HL-60 (cell line): ENCODE measurements at regions not wholly inside any gene's neighbourhood (a gene's known extent, or its start where the extent isn't known, plus 50 kb on each side); places are given as distances from the start of the nearest gene placed in this dataset.
A peak's percentile ranks its signal among the peaks of the same experiment; 100 is the strongest.
"Not testable (repeated sequence)": the region's sequence is repeated elsewhere in the genome, so short reads cannot be mapped to it uniquely, and the experiment has no call there.

Source experiments
- DNase-seq, 2 experiments: peaks; one replicate each; pipeline ENCODE4 v3.0.0-alpha.2; 2010 to 2020; ENCODE audit warnings: low read depth in 1 of 2, low spot score in 1 of 2
- H3K27ac ChIP-seq: fragments of 250-450 bp; sonication (Bioruptor Pico); replicated peaks from 2 replicates; pipeline ENCODE4 v1.5.1; 2020; ENCODE audit warnings: mild to moderate bottlenecking, moderate library complexity
- H3K27me3 ChIP-seq: fragments of 250-450 bp; sonication (Bioruptor Pico); 2 replicates; pipeline ENCODE4 v1.5.1; 2021; ENCODE audit warnings: mild to moderate bottlenecking, moderate library complexity; ENCODE audit not compliant: insufficient read depth, poor library complexity, severe bottlenecking
- H3K4me3 ChIP-seq: replicated peaks from 2 replicates; pipeline ENCODE4 v1.5.1; 2011; ENCODE audit warnings: mild to moderate bottlenecking, control low read depth, low read length; ENCODE audit not compliant: insufficient read depth
- GABPA ChIP-seq: IDR thresholded peaks from 2 replicates; pipeline ENCODE4 v1.6.1; 2012; ENCODE audit warnings: low read depth
- POLR2AphosphoS5 ChIP-seq: IDR thresholded peaks from 2 replicates; pipeline ENCODE4 v1.6.1; 2012; ENCODE audit warnings: low read depth
- SPI1 ChIP-seq: IDR thresholded peaks from 2 replicates; pipeline ENCODE4 v1.6.1; 2012; ENCODE audit warnings: low read depth, mild to moderate bottlenecking, borderline replicate concordance
- TF ChIP-seq, protein P1 (sequence below): IDR thresholded peaks from one replicate; pipeline ENCODE4 v1.5.1; 2011; ENCODE audit warnings: low read length, control low read depth, inconsistent platforms; ENCODE audit not compliant: insufficient read depth
- TF ChIP-seq, protein P2 (sequence below): IDR thresholded peaks from 2 replicates; pipeline ENCODE4 v1.6.1; 2012; ENCODE audit warnings: low read depth; ENCODE audit not compliant: insufficient replicate concordance

DNA sequence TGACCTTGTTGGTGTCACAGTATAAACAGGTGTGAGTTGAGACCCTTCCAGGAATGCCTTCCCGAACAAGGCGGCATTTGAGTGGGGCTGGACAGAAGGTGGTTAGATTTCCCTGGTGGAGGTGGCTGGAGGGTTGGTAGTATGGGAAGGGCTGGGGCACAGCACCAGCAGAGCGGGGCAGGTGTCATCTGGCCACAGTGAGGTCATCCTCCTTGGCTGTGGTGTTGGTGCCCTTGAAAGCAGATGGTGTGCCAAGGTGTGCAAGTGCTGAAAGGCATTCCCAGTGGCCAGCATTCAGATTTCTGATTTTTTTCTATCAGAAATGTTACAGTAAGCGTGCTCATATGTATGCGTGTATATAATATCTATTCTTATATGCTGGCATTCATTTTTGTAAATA lies 126.6 kb downstream of the LAT start:
- Histone ChIP-seq H3K27ac (no peak overlapping the region), H3K27me3 (no peaks in the 10 kb centered on the region), H3K4me3 (no peak overlapping the region)
- no peak for TF ChIP-seq SPI1
- TF ChIP-seq, protein P1, sequence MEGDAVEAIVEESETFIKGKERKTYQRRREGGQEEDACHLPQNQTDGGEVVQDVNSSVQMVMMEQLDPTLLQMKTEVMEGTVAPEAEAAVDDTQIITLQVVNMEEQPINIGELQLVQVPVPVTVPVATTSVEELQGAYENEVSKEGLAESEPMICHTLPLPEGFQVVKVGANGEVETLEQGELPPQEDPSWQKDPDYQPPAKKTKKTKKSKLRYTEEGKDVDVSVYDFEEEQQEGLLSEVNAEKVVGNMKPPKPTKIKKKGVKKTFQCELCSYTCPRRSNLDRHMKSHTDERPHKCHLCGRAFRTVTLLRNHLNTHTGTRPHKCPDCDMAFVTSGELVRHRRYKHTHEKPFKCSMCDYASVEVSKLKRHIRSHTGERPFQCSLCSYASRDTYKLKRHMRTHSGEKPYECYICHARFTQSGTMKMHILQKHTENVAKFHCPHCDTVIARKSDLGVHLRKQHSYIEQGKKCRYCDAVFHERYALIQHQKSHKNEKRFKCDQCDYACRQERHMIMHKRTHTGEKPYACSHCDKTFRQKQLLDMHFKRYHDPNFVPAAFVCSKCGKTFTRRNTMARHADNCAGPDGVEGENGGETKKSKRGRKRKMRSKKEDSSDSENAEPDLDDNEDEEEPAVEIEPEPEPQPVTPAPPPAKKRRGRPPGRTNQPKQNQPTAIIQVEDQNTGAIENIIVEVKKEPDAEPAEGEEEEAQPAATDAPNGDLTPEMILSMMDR: no peak
- no peak for TF ChIP-seq GABPA
- no peak for TF ChIP-seq POLR2AphosphoS5
- TF ChIP-seq, protein P2, sequence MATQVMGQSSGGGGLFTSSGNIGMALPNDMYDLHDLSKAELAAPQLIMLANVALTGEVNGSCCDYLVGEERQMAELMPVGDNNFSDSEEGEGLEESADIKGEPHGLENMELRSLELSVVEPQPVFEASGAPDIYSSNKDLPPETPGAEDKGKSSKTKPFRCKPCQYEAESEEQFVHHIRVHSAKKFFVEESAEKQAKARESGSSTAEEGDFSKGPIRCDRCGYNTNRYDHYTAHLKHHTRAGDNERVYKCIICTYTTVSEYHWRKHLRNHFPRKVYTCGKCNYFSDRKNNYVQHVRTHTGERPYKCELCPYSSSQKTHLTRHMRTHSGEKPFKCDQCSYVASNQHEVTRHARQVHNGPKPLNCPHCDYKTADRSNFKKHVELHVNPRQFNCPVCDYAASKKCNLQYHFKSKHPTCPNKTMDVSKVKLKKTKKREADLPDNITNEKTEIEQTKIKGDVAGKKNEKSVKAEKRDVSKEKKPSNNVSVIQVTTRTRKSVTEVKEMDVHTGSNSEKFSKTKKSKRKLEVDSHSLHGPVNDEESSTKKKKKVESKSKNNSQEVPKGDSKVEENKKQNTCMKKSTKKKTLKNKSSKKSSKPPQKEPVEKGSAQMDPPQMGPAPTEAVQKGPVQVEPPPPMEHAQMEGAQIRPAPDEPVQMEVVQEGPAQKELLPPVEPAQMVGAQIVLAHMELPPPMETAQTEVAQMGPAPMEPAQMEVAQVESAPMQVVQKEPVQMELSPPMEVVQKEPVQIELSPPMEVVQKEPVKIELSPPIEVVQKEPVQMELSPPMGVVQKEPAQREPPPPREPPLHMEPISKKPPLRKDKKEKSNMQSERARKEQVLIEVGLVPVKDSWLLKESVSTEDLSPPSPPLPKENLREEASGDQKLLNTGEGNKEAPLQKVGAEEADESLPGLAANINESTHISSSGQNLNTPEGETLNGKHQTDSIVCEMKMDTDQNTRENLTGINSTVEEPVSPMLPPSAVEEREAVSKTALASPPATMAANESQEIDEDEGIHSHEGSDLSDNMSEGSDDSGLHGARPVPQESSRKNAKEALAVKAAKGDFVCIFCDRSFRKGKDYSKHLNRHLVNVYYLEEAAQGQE: no peak
- no peak for DNase-seq

DNA sequence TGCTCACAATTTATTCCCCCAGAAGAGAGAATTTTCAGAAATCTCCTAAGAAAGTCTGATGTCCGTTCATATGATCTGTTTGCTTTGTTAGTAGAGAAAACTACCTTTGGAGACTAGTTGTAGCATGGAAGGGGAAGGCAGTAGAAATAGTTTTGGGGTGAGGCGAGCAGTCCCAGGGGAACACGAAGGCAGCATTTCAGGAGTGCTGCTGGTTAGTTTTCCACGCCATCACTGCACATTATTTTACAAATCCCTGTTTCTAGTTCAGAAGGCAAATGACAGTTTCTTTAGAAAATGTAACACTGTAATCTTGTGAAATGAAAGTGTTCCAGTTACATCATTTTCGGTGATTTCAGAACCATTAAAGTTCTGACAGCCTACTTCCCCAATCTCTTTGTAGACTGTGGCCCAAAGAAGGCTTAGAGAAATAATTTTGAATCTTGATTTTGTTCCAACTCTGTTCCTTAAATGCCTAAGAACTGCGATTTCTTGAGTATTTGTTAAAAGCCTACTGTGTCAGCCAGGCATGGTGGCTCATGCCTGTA lies 123.8 kb downstream of the LAT start:
- not testable (repeated sequence) for DNase-seq, H3K27ac ChIP-seq, H3K4me3 ChIP-seq, H3K27me3 ChIP-seq

DNA sequence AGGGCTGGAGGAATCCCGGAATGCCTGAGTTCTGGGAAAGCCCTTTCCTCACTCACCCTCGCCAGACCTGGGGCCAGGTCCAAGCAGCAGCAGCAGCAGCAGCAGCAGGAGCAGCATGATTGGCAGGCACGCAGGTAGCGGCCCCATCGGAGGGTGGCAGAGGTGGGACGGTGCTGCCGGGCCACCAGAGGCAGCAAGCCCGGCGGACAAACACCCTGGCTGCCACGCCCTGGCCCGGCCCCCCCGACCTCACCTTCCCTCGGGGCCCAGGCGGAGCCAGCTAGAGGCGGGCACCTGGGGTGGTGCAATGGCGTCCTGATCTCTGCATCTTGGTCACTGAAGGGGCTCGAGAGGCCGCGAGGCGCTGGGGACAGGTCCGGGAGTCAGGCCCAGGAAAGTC lies 122.4 kb downstream of the LAT start:
- H3K27ac ChIP-seq: no peak overlapping the region
- H3K27me3 ChIP-seq: no peaks in the 10 kb centered on the region
- DNase-seq: no peak
- H3K4me3 ChIP-seq: no peak overlapping the region
- TF ChIP-seq POLR2AphosphoS5: no peak
- TF ChIP-seq, protein P2: no peak
- TF ChIP-seq, protein P1: no peak
- TF ChIP-seq SPI1: no peak
- no peak for TF ChIP-seq GABPA

DNA sequence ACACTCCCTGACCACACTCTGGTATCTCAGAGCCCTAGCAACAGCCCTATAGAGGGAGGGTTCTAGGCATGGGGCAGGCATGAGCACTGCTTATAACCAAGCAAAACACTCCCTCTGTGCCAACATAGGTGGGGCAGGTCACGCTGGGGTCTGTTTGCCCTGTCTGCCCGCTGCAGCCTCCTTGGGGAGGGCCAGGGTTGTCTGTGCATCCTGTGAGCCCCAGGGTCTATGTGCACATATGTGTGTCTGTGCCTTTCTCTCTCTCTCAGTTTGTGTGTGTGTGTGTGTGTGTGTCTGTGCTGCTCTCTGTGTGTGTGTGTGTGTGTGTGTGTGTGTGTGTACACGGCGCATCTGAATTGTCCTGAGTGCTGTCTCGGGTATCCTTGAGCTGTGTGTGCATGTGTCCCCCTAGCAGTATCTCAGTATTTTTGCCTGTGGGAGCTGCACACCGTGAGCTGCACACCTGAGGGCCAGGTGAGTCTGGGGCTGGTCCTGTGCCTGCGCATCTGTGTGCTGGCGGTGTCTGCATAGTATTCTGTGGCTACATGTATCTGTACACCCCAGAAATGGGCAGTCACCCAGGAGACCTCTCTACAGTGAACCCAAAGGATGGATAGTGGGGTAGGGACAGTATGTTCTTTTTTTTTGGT lies 121.5 kb downstream of the LAT start:
- not testable (repeated sequence) for H3K4me3 ChIP-seq, H3K27me3 ChIP-seq, DNase-seq, H3K27ac ChIP-seq

DNA sequence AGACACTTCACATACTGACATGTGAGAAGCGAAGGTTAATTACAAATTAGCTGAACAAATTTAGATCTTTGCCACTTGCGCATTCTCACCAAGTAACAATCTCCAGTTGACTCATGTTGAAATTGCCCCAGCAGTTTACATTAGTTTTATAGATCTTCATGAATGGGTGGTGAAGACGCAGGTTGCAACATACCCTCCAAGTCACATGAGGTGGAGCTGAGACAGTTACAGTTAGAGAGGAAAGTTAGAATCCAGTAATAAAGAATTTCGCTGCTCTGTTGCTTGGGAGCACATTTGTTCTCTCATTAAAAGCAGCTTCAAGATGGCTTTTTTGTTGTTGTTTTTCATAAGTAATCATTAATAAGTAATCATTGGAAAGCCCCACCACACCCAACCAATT lies 119.7 kb downstream of the LAT start:
- peak overlapping the region; percentile 46; the same call in 1 of the 2 replicates for H3K27ac ChIP-seq
- not testable (repeated sequence) for H3K27me3 ChIP-seq, H3K4me3 ChIP-seq
- peak in 1 of 2 experiments; percentile 68 for DNase-seq

DNA sequence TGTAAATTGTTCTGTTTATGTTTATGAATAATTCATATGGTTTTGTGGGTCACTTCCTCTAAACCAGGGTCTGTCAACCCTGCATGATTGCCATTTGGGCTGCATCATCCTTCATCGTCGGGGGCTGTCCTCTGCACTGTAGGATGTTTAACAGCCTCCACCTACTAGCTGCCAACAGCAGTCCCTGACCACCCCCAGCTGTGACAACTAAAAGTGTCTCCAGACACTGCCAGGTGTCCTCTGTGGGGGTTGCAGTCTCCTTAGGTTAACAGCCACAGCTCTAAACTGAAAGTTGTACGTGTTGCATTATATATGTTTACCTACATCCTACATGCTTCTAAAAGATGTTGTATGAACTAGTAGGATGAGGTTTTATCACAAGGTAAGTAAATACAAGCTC lies 113.1 kb downstream of the LAT start:
- H3K4me3 ChIP-seq, H3K27me3 ChIP-seq, H3K27ac ChIP-seq, DNase-seq: not testable (repeated sequence)

DNA sequence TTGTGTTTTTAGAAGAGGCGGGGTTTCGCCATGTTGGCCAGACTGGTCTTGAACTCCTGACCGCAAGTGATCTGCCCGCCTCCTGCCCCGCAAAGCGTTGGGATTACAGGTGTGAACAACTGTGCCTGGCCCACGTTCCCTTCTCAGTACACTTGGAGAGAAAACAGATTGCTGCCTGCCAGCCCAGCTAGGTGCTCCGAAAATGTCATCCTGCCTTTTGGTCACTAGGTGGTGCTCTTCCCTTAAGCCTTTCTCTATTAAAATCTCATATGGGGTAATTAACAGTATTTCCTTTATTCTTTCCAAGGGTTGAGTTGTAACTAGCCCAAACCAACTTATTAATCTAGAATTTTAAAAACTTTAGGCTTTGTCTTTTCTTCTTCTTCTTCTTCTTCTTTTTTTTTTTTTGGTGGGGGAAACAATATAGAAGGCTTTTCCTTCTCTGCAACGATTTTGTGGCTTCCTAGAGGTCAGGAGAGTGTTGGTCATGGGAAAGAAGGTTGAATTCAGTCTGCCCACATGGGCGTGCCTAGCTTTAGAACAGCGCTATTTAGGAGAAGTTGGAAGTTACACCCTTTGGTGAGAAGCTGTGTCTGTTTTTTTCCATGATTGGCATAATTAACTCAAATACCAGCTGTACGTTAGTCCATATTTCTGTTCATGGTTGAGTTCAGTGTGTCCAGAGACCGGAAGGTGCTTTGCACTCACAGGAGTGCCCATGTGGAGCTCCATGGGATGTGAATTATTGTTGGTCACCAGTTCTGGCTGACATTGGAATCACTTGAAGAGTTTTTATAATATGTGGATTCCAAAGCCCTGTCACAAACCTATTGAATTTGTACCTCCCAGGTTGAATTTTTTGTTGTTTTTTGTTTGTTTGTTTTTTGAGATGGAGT lies 110.1 kb downstream of the LAT start:
- not testable (repeated sequence) for H3K27ac ChIP-seq, DNase-seq, H3K4me3 ChIP-seq, H3K27me3 ChIP-seq

DNA sequence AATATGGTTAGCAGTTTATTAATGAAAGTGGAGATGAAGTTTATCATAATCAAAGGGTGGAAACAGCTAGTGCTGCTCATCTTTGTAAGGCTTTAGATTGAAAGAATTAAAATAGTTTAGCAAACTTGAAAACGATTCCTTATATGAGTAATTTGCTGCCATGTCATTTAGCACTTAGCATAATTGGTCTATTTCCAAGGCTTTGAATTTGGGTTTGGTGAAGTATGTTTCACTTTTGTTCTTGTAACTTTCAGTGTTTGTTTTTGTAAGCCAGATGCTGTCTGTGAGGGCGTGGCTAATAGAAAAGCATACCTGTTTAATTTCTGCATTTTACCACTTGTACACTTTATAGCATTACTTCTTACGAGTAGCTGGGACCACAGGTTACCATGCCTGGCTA lies 109.5 kb downstream of the LAT start:
- not testable (repeated sequence) for DNase-seq, H3K27me3 ChIP-seq, H3K4me3 ChIP-seq, H3K27ac ChIP-seq

DNA sequence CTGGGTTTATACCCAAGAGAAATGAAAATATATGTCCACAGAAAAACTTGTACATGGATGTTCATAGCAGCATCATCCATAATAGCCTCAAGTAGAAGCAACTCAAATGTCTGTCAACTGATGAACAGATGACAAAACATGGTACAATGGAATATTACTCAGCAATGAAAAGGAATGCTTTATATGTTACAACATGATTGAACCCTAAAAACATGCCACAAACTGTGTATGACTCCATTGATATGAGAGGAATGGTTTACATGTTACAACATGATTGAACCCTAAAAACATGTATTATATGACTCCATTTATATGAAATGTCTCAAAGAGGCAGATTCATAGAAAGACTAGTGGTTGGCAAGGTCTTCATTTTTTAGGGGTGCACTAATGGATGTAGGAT lies 104.8 kb downstream of the LAT start:
- H3K27me3 ChIP-seq, H3K4me3 ChIP-seq, DNase-seq, H3K27ac ChIP-seq: not testable (repeated sequence)
